GM21515 (cell line): ENCODE measurements at regions not wholly inside any gene's neighbourhood (a gene's known extent, or its start where the extent isn't known, plus 50 kb on each side); places are given as distances from the start of the nearest gene placed in this dataset.
"Not testable (repeated sequence)": the region's sequence is repeated elsewhere in the genome, so short reads cannot be mapped to it uniquely, and the experiment has no call there.

Experiments used
- ATAC-seq: cut with Tn5 transposase; IDR thresholded peaks from one replicate; pipeline ENCODE4 v1.9.1; 2021; ENCODE audit not compliant: unreplicated experiment

DNA sequence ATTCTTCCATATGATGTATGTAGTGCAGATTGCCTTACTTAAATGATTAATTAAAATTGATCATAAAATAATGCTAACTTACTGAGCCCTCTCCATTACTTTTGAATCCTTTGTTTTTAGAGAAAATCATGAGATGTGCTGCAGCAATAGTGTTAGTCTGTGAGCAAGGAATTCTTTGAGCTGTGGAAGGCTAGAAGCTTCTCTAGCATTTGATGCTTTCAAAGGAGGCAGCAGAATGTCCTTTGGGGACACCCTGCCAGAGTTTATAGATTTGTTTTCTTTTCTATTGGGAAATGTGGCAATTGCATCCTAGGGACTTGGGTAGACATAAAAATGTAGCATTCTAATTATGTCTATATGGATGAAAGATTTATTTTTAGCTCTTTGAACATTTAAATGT, 284.1 kb upstream of the SMIM30 start:
- ATAC-seq: no peak

DNA sequence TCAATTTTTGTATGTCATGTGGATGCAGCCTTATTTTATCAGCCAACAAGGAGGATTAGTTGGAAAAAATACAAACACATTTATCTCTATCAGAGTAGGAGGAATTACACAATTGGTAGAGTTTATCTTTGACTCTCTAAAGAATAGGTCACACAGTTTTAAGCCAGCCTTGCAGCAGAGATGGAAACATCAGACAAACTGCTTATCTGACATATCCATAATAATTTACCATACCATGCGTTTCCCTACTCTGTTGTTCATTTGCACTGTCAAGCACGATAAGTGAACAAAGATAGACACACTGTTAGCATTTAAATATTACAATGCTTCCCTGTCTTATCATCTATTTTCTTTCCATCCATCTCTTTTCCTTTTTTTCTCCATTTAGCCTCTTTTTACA, 283.7 kb upstream of the SMIM30 start:
- ATAC-seq: no peak

DNA sequence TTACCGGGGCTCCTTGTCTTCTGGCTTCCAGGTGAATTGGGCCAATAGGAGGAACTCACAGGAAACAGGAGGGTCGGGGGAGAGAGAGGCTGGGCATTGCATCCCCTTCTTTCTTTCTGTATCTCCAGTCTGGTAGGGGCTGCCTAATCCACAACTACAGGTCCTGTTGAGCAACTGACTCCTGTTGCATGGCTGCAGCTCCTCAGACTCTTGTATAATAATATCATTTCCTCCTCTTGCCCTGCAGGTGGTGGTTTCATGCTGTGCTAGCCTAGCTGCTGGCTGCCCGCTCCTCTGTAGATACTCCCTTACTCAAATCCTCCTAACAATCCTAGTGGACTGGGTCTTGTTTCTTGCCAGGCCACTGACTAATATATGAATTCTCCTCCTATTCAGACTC, 276.5 kb upstream of the SMIM30 start:
- ATAC-seq: no peak

DNA sequence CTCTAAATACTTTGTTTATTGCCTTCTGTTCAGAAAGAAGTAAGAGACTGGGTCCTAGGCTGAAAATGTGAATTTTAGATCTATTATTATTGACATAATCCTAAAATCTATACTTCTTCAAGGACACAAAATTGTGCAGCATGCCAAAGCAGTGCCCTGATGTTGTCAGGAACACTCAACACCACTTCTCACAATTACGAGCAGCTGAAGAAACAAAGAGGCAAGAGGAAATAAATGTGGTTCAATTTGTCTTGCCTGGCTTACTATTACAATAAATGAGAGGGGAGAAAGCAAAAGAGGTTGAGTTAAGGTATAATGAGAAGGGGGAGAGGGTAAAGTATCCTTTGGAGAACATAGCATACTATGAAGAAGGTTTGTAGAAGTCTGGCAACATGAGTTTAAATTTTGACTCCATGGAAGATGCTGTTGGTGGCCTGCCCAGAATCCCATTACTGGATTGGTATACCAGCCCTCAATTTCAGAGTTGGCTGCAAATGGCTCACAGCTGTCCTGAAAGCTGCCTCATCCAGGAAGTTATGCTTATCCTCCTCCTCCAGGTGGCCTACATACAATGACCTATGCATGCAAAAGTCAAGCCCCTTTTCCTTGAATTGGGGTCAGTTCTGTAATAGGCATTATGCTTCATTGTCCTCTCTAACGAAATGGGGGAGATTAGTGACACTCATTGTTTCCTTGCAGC, 274.6 kb upstream of the SMIM30 start:
- ATAC-seq: no peak

DNA sequence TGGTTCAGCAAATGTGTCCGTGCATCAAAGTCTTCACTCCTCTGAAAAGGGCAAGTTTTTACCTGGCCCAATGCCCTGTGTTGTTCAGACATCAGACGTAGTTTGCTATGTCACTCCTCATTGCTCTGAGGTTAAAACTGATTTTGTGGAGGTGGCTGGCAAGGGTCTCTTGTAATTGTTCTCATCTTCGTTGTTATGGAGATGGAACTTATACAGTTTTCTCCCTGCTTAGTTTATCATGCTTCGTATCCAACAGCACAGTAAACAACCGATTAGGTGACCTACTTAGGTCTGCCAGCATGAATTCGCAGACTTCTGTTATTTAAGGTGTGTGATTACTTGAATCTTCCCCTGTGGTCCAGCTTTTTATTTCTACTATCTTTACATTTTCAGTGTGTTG, 274.1 kb upstream of the SMIM30 start:
- ATAC-seq: no peak

DNA sequence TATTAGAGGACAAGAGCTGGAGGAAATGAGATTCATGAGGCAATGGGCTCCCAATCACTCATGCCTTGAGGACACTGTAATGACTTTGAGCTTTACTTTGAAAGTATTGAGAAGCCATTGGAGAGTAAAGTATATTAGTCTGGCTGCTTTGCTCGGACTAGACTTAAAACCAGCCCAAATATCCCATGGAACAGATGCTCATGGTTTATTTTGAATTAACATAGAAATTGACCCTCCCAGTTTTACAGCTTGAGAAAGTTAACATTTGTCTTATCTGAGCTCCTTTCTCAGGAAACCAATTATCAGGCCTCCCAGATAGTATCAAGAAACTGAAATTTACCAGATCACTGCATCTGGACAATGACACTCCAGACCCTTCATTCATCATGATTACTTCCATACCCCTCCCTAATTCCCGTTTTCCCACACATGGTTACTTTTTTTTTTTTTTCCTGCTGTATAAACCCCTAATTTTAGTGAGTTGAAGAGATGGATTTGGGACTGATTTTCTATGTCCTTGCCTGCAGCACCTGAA, 270.8 kb upstream of the SMIM30 start:
- no peak for ATAC-seq

DNA sequence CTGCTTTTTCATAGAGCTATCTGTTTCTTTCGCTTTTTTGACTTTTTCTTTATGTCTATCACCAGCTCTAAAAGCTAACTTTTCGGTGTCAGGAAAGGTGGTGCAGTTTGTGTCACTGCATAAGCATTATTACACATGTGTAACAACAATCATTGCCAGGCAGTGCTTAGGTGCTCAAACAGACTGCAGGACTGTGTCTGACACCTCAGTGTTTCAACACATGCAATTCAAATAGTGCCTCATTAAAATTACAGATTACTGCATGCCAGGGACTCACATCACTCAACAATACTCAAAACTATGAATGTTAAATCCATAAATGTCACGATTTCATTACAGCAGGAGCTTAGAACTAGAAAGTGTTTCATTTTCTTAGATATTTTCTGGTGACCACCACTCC, 265.3 kb upstream of the SMIM30 start:
- no peak for ATAC-seq

DNA sequence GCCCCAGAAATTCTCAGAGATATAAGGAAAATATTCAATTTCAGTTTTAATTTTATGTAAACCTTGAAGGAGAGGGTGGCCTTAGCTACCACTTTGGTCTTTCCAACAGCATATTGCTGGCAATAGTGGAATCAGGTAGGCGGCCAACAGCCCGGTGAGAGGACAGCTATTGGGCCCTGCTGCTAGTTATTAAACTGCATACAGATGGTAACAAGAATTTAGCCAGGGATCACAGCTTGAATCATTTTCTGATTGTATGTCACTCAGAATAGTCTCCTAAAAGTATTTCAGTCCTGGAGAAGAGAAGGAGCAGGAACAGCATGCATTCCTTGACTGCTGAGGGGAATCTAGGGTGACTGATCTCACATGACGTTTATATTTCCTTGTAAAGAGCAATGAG, 261.4 kb upstream of the SMIM30 start:
- ATAC-seq: no peak

DNA sequence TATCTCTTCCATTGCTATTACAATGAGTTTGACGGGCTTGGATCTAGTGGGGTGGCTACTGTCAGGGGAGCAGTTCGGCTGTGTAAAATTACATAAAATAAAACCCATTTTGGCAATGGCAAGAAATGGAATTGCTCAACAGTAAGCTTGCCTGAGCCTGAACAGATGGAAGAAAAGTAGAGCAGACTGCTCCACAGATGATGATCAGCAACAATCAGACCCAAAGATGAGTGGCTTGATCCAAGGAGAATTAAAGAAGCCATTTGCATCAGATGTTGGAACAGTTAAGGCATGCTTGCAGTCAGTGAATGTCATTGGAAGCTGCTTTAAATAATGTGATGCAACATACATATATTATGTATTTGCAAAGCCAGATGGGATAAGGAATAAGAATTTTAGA, 256.6 kb upstream of the SMIM30 start:
- no peak for ATAC-seq

DNA sequence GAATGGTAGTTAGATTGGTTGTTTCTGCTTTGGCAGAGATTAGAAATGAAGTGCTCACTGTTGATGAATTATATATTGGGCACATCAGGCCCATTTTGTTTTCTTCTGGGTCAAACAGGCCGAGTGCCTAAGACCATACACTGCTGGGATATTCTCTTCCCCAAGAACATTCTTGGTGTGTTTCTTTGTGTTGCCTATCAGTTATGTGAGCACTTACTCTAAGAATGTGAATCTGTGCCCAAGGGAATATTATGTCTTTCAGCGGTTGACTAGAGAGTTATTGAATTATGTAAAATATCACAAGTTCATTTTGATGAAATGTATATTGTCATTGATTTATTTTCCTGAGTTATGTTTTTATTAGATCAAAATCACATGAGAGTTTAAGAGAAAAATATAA, 255.5 kb upstream of the SMIM30 start:
- ATAC-seq: no peak

DNA sequence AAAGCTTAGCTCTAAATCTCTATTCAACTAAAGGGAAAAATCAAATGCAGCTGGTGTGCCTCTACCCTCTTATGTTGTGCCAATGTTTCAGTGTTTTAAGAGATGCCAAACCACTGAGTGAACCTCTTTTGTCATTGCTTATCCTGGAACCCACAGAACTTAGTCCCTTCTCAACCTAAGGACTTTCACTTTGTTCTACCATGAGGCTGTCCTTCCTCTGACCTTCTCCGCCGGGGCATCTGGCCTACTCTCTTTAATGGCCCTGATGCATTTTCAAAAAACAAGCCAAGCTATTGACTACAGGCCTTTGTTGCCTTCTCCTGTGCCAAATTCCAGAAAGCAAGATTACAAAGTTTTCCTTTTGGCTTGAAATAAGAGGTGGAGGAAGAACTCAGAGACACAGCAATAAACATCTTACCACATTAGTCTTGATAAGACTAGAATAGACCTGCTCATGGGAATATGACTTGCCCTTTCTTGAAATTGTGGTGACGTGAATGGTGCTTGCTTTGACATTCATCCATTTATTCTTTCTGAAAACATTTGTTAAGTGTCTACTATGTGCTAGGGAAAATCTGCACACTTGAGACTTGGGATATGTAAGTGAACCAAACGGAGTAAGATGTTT, 253.2 kb upstream of the SMIM30 start:
- ATAC-seq: no peak

DNA sequence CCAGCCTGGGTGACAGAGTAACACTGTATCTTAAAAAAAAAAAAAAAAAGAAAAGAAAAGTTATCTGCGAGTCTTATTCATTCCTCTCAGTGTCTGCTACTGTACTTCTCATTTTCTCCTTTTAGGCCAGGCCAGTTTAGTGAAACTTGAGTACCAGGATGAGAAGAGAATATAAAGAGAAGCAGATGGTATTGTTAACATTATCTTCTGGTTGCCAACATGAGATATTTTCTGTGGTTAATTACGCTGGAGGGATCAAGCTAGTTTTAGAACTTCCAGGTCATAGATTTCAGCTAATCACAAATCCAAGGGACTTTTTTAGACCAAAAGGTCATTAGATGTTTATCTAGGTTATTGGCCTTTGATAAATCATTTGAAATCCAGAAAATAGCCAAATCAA, 252.6 kb upstream of the SMIM30 start:
- ATAC-seq: no peak

DNA sequence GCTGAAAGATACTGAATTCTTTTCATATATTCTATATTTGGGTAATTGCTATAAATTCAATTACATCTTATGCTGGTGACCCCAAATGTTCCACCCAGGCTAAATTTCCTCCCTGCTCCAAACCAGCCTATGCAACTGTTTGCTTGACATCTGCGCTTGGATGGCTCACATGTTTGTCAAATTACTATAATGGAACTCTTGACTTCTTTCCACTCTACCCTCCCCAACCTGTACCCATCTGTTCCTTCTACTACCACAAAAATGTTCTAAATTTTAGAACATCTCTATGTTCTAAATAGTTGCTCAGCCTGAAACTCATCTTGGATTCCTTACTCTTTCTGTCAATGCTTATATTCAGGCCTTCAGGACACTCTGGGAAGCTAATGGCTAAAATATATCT, 249.9 kb upstream of the SMIM30 start:
- no peak for ATAC-seq

DNA sequence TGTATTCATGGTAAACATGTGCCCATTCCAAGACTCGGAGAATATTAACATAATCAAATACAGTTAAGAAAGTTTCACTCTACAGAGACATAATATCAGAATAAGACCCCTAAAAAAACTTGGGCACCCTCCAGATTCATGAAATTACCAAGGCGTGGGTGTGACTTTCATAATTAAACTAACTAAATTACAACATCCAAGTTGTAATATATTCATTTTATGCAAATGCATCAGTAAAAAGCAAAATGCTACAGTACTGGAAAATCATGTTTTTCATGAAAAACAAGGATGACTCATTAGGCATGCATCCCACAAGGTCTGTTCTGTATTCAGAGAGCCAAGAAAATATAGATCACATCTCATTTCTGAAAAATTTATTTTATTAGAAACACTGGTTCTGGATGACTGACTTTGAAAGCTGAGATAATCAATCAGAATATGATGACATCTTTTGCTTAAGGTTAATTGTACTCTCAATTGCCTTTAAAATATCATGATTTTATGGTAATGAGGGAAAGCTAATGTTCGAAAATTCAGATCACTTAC, 248.8 kb upstream of the SMIM30 start:
- no peak for ATAC-seq

DNA sequence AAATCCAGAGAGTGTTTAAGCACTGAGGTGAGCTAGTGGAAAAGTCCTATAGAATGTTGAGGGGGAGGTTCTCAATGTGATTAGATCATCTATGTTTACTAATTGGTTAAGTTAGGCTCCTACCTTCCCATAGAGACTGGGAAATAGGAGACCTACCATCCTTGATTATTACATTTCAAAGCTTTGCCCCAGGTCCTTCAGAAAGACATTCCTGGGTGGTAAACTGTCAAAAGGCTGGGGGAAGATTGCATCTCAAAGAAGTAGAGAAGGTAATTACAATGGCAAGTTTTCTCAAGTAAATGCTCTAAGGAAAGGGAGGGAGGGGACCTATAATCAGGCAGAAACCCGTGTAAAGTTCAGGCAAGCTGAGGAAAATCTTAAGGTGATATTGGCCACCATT, 247.8 kb upstream of the SMIM30 start:
- no peak for ATAC-seq

DNA sequence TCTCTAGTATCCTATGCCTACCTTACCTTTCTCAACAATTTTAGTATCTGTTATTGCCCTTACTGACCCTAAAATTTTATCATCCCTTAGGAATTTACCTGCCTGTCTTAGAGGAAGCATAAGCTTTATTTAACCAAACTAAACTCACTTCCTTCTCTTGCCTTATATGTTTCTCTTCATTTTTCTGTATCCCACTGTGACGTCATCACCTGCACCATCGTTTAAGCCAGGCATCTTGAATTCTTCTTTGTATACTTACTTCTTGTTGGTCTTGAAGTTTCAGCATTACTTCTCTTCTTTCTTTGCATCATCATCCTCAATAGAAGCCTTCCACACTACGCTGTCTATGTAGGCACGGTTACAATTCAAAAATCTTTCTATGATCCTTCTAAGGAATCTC, 231.0 kb upstream of the SMIM30 start:
- ATAC-seq: no peak

DNA sequence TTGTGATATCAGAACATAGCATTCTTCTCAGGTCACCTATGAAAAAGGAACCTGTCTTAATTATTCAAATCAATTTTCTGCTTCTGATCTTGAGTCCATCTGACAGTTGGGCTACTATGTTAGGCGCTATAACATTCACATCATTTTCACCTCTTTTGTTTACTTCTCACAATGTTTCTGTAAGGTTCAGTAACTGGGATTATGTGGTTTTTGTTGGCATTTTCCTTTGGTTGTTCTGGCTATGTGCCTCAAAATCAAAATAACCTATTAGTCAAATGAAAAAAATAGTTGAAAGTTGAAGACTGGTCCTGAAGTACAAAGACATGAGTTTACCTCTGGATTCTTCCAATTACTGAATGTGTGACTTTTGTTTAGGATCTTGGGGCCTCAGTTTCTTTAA, 221.3 kb upstream of the SMIM30 start:
- no peak for ATAC-seq

DNA sequence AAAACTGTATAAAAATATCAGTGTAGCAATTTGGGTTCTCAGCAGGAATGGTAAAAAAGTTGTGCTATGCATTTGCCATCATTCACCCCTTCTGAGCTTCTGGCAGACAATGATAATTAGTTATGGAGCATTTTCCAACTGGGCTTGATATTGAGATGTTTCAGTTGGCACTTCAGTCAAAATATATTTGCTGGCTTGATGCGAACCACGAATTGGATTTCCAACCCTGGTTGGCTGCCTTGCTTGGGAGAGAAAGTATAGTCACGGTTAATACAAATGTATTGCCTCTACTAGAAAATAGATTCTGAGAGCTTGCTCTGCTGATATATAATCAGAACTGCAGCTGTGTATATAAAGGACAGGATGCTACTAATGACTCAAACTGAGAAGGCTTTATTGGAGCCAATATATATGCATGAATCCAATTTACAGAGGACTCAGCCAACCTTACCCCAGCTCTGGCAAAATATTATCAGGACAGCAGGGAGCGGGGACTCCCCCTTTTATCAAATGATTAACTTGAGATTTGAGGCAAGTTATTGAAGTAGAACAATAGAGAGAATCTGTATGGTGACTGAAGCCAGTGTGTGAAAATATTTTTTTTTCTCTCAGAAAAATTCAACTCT, 219.8 kb upstream of the SMIM30 start:
- ATAC-seq: no peak

DNA sequence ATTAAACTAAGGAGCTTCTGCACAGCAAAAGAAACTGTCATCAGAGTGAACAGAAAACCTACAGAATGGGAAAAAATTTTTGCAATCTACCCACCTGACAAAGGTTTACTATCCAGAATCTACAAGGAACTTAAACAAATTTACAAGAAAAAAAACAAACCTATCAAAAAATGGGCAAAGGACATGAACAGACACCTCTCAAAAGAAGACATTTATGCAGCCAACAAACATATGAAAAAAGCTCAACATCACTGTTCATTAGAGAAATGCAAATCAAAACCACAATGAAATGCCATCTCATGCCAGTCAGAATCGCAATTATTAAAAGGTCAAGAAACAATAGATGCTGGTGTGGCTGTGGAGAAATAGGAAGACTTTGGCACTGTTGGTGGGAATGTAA, 218.5 kb upstream of the SMIM30 start:
- ATAC-seq: not testable (repeated sequence)

DNA sequence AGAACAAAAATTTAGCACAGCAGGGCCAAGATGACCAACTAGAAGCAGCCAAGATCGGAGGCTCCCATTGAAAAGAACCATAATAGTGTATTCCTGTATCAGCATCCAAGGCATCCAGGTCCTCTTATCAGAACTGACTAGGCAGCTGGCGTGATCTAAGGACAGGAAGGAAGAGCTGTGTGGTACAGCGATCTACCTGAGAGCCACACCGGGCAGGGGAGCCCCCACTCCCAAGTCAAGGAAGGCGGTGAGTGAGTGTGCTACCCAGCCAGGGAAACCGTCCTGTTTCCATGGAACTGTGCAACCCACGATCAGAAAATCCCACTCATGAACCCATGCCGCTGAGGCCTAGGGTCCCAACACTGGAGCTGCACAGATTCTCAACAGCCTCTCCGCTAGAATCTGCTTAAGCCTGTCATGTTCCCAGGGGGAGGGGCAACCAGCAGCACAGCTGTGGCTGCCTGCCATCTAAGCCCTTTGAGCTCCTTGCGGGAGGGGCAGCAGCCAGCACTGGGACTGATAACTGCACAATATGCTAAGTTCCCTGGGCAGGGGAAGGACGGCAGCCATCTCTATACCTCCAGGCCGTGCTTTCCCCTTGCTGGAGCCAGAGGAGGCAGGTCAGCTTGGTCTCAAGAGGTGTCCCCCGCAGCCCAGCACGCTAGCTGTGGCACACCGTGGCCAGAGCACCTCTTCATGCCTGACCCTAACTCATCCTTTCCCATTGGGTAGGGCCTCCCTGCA, 213.0 kb upstream of the SMIM30 start:
- ATAC-seq: no peak

DNA sequence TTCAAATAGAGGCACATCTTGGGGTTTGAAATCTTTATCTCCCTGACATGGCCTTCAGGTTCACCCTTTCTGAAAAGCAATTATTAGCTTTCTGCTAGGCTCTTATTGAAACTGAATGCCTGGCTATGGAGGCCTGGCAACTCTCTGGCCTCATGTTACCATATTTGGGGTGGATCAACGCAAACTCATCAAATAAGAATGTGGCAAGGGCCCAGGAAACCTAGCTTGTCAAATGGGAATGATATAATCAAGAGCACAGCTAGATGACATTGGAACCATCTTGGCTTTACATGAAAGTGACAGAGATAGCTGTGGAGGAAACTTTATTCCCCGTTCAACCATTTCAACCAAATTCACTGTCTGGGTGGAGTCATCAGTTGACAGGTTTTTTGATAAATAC, 202.8 kb upstream of the SMIM30 start:
- no peak for ATAC-seq
